MM.1S (cell line): ENCODE measurements at regions not wholly inside any gene's neighbourhood (a gene's known extent, or its start where the extent isn't known, plus 50 kb on each side); places are given as distances from the start of the nearest gene placed in this dataset.

Experiments
- DNase-seq: peaks from one replicate; pipeline ENCODE4 v3.0.0-alpha.2; 2015
- H2AFZ ChIP-seq: fragments of 300-600 bp; sonication (generic); 2 replicates; pipeline ENCODE4 v1.6.0; 2016; ENCODE audit warnings: antibody characterized with exemption, low read length
- H3F3A ChIP-seq: fragments of 300-600 bp; sonication (generic); 2 replicates; pipeline ENCODE4 v1.6.1; 2016; ENCODE audit warnings: mild to moderate bottlenecking, antibody characterized with exemption, low read length, moderate library complexity, mixed read lengths; ENCODE audit not compliant: insufficient read depth
- H3K27ac ChIP-seq: fragments of 300-600 bp; sonication (generic); 2 replicates; pipeline ENCODE4 v1.5.1; 2016; ENCODE audit warnings: mild to moderate bottlenecking, low read length
- H3K27me3 ChIP-seq: fragments of 300-600 bp; sonication (generic); replicated peaks from 2 replicates; pipeline ENCODE4 v1.6.0; 2016; ENCODE audit warnings: low read length; ENCODE audit not compliant: insufficient read depth
- H3K36me3 ChIP-seq: fragments of 300-600 bp; sonication (generic); replicated peaks from 2 replicates; pipeline ENCODE4 v1.6.1; 2016; ENCODE audit warnings: mild to moderate bottlenecking, low read length, mixed read lengths; ENCODE audit not compliant: insufficient read depth
- H3K4me1 ChIP-seq: fragments of 300-600 bp; sonication (generic); 2 replicates; pipeline ENCODE4 v1.6.1; 2016; ENCODE audit warnings: low read length, mixed read lengths
- H3K4me2 ChIP-seq: fragments of 300-600 bp; sonication (generic); 2 replicates; pipeline ENCODE4 v1.6.0; 2016; ENCODE audit warnings: low read depth, low read length
- H3K4me3 ChIP-seq: fragments of 300-600 bp; sonication (generic); 2 replicates; pipeline ENCODE4 v1.5.1; 2016; ENCODE audit warnings: low read length, mixed read lengths
- H3K79me2 ChIP-seq: fragments of 300-600 bp; sonication (generic); 2 replicates; pipeline ENCODE4 v1.6.1; 2016; ENCODE audit warnings: mixed run types, low read length, mixed read lengths
- H3K9ac ChIP-seq: fragments of 300-600 bp; sonication (generic); 2 replicates; pipeline ENCODE4 v1.6.1; 2016; ENCODE audit warnings: low read length, mixed read lengths
- H3K9me2 ChIP-seq: fragments of 300-600 bp; sonication (generic); replicated peaks from 2 replicates; pipeline ENCODE4 v1.6.1; 2016; ENCODE audit warnings: mild to moderate bottlenecking, low read length, mixed read lengths; ENCODE audit not compliant: insufficient read depth
- H3K9me3 ChIP-seq: fragments of 300-600 bp; sonication (generic); replicated peaks from 2 replicates; pipeline ENCODE4 v1.6.1; 2016; ENCODE audit warnings: mild to moderate bottlenecking, low read length, mixed read lengths; ENCODE audit not compliant: insufficient read depth
- H4K20me1 ChIP-seq: fragments of 300-600 bp; sonication (generic); 2 replicates; pipeline ENCODE4 v1.6.1; 2016; ENCODE audit warnings: mild to moderate bottlenecking, low read length, moderate library complexity, mixed read lengths; ENCODE audit not compliant: insufficient read depth
- EZH2 ChIP-seq: fragments of 300-600 bp; sonication (generic); optimal IDR thresholded peaks from 2 replicates; pipeline ENCODE3; 2017; ENCODE audit warnings: low read depth, mild to moderate bottlenecking, antibody characterized with exemption, low read length, mixed read lengths
- EZH2phosphoT487 ChIP-seq: fragments of 300-600 bp; sonication (generic); IDR thresholded peaks from 2 replicates; pipeline ENCODE4 v1.6.1; 2018; ENCODE audit warnings: antibody characterized with exemption, low read length
- TF ChIP-seq, protein P1 (sequence below): fragments of 300-600 bp; sonication (generic); IDR thresholded peaks from 2 replicates; pipeline ENCODE4 v1.5.1; 2016; ENCODE audit warnings: antibody characterized with exemption, low read length, mixed read lengths

- peak; percentile 66 for DNase-seq
- Histone ChIP-seq H3K9ac (peak overlapping the region; percentile 67; the same call in 1 of the 2 replicates), H3K79me2 (peaks cover 69% of the 10 kb centered on the region)
These were observed 55.0 kb upstream of the GSE1 start for GRCh38 chr16:85557971-85558657.

DNA sequence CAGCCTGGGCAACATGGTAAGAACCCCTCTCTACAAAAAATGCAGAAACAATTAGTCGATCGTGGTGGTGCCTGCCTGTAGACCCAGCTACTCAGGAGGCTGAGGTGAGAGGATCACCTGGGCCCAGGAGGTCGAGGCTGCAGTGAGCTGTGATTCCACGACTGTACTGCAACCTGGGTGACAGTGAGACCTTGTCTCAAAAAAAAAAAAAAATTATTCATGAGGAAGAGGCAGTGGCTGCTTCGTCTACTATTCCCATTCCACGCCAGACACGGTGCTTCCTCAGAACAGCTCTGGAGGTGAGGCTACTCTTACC, 52.2 kb upstream of the GSE1 start:
- Histone ChIP-seq H3K4me1 (0 out of 2 replicates have a peak, but pooled peaks cover 3% of the 10 kb centered on the region), H3K79me2 (peaks cover 92% of the 10 kb centered on the region), H3K4me2 (no peak overlapping the region)

More at GRCh38 chr16:85557971-85558657, 55.0 kb upstream of the GSE1 start:
- peak overlapping the region; percentile 74 for H3K4me3 ChIP-seq
- H3K36me3 ChIP-seq = no peaks in the 10 kb centered on the region
- H3K4me1 ChIP-seq = 0 out of 2 replicates have a peak, but pooled peaks cover 3% of the 10 kb centered on the region
- peak overlapping the region; percentile 86 for H3K4me2 ChIP-seq
- H3F3A ChIP-seq = peaks cover 25% of the 10 kb centered on the region
- no peaks in the 10 kb centered on the region for H3K9me2 ChIP-seq
- H3K27me3 ChIP-seq = no peaks in the 10 kb centered on the region
- no peaks in the 10 kb centered on the region for H4K20me1 ChIP-seq
- H3K9me3 ChIP-seq = no peaks in the 10 kb centered on the region
- TF ChIP-seq EZH2 = no peak
- TF ChIP-seq, protein P1, sequence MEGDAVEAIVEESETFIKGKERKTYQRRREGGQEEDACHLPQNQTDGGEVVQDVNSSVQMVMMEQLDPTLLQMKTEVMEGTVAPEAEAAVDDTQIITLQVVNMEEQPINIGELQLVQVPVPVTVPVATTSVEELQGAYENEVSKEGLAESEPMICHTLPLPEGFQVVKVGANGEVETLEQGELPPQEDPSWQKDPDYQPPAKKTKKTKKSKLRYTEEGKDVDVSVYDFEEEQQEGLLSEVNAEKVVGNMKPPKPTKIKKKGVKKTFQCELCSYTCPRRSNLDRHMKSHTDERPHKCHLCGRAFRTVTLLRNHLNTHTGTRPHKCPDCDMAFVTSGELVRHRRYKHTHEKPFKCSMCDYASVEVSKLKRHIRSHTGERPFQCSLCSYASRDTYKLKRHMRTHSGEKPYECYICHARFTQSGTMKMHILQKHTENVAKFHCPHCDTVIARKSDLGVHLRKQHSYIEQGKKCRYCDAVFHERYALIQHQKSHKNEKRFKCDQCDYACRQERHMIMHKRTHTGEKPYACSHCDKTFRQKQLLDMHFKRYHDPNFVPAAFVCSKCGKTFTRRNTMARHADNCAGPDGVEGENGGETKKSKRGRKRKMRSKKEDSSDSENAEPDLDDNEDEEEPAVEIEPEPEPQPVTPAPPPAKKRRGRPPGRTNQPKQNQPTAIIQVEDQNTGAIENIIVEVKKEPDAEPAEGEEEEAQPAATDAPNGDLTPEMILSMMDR = peak; percentile 18
- no peak overlapping the region for H2AFZ ChIP-seq
- H3K27ac ChIP-seq = peak overlapping the region; percentile 78; the same call in 1 of the 2 replicates

DNA sequence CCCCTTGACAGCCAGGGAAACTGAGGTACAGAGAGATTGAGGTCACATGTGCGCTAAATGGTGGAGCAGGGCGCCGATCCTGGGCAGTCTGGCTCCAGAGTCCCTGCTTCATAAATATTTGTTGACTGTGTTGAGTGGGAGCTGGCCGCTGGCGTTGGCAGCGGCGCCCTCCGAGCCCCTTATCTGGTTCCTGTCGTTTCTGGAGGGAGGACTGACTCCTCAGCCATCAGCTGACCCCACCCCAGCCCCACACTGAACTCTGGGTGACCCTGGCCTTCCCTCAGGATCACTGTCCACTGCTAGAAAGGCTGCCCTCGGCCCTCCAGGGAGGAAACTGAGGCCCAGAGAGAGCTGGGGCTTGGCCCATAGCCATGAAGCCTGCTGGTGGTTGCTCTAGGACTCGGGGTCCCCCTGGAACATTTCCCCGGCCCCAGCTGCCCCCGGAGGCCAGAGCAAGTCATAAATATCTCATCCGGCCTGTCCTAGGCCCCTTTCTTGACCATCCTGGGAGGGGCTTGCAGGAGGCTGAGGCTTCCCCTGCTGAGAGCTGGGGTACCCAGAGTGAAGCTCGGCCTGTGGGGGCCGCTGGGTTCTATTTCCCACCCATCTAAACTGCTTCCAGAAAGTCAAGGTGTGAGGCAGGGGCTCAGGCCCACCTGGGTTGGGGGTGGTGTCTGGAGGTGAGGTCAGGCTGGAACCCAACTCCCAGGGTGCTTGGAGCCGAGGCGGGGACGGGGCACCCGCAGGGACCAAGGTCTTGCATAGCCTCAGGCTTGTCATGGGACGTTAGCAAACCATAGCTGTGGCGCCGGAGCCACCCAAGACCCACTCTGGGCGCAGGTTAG, 51.7 kb upstream of the GSE1 start:
- Histone ChIP-seq H3K9me2 (no peaks in the 10 kb centered on the region), H3K4me1 (0 out of 2 replicates have a peak, but pooled peaks cover 3% of the 10 kb centered on the region), H3K4me3 (no peak overlapping the region), H2AFZ (no peak overlapping the region), H3K9me3 (no peaks in the 10 kb centered on the region), H3K27ac (no peak overlapping the region), H4K20me1 (no peaks in the 10 kb centered on the region), H3K27me3 (no peaks in the 10 kb centered on the region), H3K9ac (no peak overlapping the region), H3K4me2 (no peak overlapping the region), H3K79me2 (peaks cover 94% of the 10 kb centered on the region), H3K36me3 (no peaks in the 10 kb centered on the region), H3F3A (peaks cover 14% of the 10 kb centered on the region)
- TF ChIP-seq, protein P1 = no peak
- TF ChIP-seq EZH2 = no peak
- no peak for TF ChIP-seq EZH2phosphoT487
- DNase-seq = no peak

More for the DNA sequence above, 52.2 kb upstream of the GSE1 start:
- no peak for DNase-seq
- no peak overlapping the region for H3K9ac ChIP-seq
- no peaks in the 10 kb centered on the region for H3K27me3 ChIP-seq
- no peaks in the 10 kb centered on the region for H3K9me2 ChIP-seq
- H2AFZ ChIP-seq = no peak overlapping the region
- TF ChIP-seq, protein P1 = no peak
- TF ChIP-seq EZH2phosphoT487 (no peak), EZH2 (no peak)
- no peaks in the 10 kb centered on the region for H3K9me3 ChIP-seq
- no peaks in the 10 kb centered on the region for H3K36me3 ChIP-seq
- H3K4me3 ChIP-seq = no peak overlapping the region
- H4K20me1 ChIP-seq = no peaks in the 10 kb centered on the region
- peaks cover 14% of the 10 kb centered on the region for H3F3A ChIP-seq
- H3K27ac ChIP-seq = no peak overlapping the region
